ENCODE measurements at regions not wholly inside any gene's neighbourhood (a gene's known extent, or its start where the extent isn't known, plus 50 kb on each side); places are given as distances from the start of the nearest gene placed in this dataset.
A peak's percentile ranks its signal among the peaks of the same experiment; 100 is the strongest.

DNA sequence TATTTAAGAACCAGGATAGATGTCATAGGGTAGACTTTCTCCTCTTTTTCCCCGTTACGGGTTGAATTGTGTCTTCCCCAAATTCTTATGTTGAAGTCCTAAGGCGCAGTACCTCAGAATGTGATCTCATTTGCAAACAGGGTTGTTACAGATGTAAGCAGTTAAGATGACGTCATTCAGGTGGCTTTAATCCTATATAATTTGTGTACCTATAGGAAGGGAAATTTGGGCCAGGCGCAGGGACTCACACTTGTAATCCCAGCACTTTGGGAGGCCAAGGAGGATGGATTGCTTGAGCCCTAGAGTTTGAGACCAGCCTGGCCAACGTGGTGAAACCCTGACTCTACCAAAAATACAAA, 99.5 kb upstream of the DHX40 start:
- TF ChIP-seq POLR2A (IDR thresholded peaks at IDR 0.05) = no peak
- TF ChIP-seq, protein P1, sequence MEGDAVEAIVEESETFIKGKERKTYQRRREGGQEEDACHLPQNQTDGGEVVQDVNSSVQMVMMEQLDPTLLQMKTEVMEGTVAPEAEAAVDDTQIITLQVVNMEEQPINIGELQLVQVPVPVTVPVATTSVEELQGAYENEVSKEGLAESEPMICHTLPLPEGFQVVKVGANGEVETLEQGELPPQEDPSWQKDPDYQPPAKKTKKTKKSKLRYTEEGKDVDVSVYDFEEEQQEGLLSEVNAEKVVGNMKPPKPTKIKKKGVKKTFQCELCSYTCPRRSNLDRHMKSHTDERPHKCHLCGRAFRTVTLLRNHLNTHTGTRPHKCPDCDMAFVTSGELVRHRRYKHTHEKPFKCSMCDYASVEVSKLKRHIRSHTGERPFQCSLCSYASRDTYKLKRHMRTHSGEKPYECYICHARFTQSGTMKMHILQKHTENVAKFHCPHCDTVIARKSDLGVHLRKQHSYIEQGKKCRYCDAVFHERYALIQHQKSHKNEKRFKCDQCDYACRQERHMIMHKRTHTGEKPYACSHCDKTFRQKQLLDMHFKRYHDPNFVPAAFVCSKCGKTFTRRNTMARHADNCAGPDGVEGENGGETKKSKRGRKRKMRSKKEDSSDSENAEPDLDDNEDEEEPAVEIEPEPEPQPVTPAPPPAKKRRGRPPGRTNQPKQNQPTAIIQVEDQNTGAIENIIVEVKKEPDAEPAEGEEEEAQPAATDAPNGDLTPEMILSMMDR (IDR thresholded peaks at IDR 0.05) = no peak
- H3K4me3 ChIP-seq (ENCODE audit: low read depth, poor library complexity, severe bottlenecking) = no peak overlapping the region
- DNase-seq (ENCODE audit: low spot score in 2 of 2) = no peak
- intact Hi-C loops (cut with DNase I; ENCODE audit: low total_unique reads) = no loop called here
- 84 to 86% methylated on average over 6 of the region's 6 CpGs for WGBS, 2 donors

DNA sequence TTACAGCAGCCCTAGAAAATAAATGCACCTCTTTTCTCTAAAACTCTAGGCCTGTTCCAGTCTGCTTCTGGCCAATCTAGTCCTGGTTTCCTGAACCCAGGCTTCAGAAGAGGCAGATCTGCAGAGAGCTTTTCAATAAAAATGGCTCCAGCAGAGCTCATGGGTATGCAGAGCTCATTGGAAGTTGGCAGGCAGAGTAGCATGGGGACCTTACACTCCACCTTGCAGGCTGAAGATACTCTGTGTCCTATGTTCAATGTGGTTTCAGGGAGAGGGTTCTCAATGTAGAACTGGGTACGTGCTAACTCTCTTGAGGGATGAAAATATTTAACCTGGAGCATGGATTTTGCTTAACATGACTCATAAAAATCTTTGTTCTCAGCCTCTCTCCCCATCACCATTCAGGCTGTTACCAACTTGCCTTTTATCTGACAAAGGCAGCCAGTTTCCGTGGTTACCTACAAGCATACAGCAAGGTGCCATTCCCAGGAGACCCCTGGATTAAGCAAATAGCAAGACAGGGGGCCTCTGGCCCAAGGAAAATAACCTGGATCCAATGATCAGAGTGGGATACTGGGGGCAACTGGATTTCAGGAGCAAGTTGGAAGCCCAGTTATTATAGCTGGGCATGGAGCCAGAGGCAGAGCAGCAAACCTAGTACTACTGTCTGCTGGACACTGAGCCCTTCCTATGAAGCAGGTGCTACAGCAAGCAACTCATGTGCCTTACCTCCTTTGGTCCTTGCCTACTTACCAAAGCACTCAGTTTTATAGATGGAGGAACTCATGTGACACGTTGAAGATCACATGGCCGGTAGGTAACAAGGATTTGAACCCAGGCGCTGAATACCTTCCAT, 98.2 kb upstream of the DHX40 start:
- no peak for DNase-seq (ENCODE audit: low spot score in 2 of 2)
- no peak for TF ChIP-seq POLR2A (IDR thresholded peaks at IDR 0.05)
- TF ChIP-seq, protein P1 (IDR thresholded peaks at IDR 0.05) = no peak
- H3K4me3 ChIP-seq (ENCODE audit: low read depth, poor library complexity, severe bottlenecking) = no peak overlapping the region
- 89 to 93% methylated on average over 5 of the region's 5 CpGs for WGBS, 2 donors
- intact Hi-C loops (cut with DNase I; ENCODE audit: low total_unique reads) = no loop called here

DNA sequence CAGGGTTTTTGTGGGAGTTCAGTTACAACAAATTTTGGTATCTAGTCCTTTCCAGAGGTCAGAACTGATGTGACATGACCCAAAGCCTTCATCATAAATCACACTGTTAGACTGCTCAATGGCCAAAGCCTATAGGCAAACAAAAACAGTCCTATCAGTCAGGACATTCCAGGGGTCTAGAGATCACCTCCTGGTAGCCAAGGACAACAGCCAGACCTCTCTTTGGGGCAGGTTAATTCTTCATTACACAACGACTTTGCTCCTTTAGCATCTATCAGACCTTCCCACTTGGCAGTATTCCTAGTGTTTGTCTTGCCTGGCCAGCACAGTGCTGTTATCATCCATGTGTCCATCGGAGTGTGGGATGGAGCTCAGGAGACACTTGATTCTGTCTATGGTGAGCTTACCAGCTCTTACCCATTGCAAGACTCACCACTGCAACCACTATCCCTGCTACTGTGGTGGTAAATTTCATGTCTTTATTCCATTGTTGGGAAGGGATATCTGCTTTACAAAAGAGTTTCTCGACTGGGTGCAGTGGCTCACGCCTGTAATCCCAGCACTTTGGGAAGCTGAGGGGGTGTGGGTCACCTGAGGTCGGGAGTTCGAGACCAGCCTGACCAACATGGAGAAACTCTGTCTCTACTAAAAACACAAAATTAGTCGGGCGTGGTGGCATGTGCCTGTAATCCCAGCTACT, 95.5 kb upstream of the DHX40 start:
- TF ChIP-seq, protein P1 (IDR thresholded peaks at IDR 0.05) = no peak
- TF ChIP-seq POLR2A (IDR thresholded peaks at IDR 0.05) = no peak
- intact Hi-C loops (cut with DNase I; ENCODE audit: low total_unique reads) = no loop called here
- WGBS, 2 donors = 84 to 94% methylated on average over 8 of the region's 8 CpGs
- no peak overlapping the region for H3K4me3 ChIP-seq (ENCODE audit: low read depth, poor library complexity, severe bottlenecking)
- DNase-seq (ENCODE audit: low spot score in 2 of 2) = peak in 1 of 2 donors; percentile 48

- WGBS, 2 donors = 91 to 94% methylated on average over 6 of the region's 6 CpGs
- TF ChIP-seq, protein P1 (IDR thresholded peaks at IDR 0.05) = no peak
- no peak for TF ChIP-seq POLR2A (IDR thresholded peaks at IDR 0.05)
- DNase-seq (ENCODE audit: low spot score in 2 of 2) = peak in 1 of 2 donors; percentile 71
- no peak overlapping the region for H3K4me3 ChIP-seq (ENCODE audit: low read depth, poor library complexity, severe bottlenecking)
- intact Hi-C loops (cut with DNase I; ENCODE audit: low total_unique reads) = no loop called here
Measured at GRCh38 chr17:59470624-59471297, 94.6 kb upstream of the DHX40 start.

DNA sequence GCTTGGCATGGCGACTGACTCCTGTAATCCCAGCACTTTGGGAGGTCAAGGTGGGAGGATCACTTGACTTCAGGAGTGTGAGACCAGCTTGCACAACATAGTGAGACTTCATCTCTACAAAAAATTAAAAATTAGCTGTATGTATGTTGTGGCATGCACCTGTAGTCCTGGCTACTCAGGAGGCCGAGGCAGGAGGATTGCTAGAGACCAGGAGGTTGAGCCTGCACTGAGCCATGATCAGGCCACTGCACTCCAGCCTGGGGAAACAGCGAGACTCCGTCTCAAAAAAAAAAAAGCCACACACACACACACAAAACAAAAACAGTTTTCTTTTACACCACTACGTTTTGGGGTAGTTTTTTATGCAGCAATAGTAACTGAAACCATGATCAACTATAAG, 89.0 kb upstream of the DHX40 start:
- intact Hi-C loops (cut with DNase I; ENCODE audit: low total_unique reads) = no loop called here
- no peak overlapping the region for H3K4me3 ChIP-seq (ENCODE audit: low read depth, poor library complexity, severe bottlenecking)
- 87 to 88% methylated on average over 5 of the region's 5 CpGs for whole genome bisulfite sequencing, 2 donors
- no peak for TF ChIP-seq POLR2A (IDR thresholded peaks at IDR 0.05)
- TF ChIP-seq, protein P1 (IDR thresholded peaks at IDR 0.05) = no peak
- DNase-seq (ENCODE audit: low spot score in 2 of 2) = peak in 1 of 2 donors; percentile 54
